ENCODE measurements at regions not wholly inside any gene's neighbourhood (a gene's known extent, or its start where the extent isn't known, plus 50 kb on each side); places are given as distances from the start of the nearest gene placed in this dataset.

GRCh38 chr13:104967376-104967775 is 1568.1 kb downstream of the EFNB2 start (continued):
- TF ChIP-seq SP1 (IDR thresholded peaks at IDR 0.05; ENCODE audit: low read depth), result no peak
- TF ChIP-seq EZH2 (IDR thresholded peaks at IDR 0.05), result no peak

GRCh38 chr13:104962411-104962810 is 1573.1 kb downstream of the EFNB2 start:
- TF ChIP-seq EZH2phosphoT487 (IDR thresholded peaks at IDR 0.05; ENCODE audit: borderline replicate concordance), result no peak
- no peak for TF ChIP-seq SP1 (IDR thresholded peaks at IDR 0.05; ENCODE audit: low read depth)
- no peak for TF ChIP-seq CTCF (IDR thresholded peaks at IDR 0.05 in 2 of 3, conservative IDR thresholded peaks at IDR 0.05 in 1 of 3; ENCODE audit: borderline replicate concordance in 1 of 3, insufficient read depth in 1 of 3, low read depth in 2 of 3, low read length in 2 of 3)
- TF ChIP-seq TCF7L2 (IDR thresholded peaks at IDR 0.05; ENCODE audit: borderline replicate concordance, extremely low read depth, insufficient read depth, insufficient read length), result no peak
- no peak for TF ChIP-seq ZBTB33 (IDR thresholded peaks at IDR 0.05; ENCODE audit: extremely low read depth, insufficient replicate concordance, low read length)
- TF ChIP-seq ATF3 (IDR thresholded peaks at IDR 0.05), result no peak
- TF ChIP-seq ZFX (IDR thresholded peaks at IDR 0.05), result no peak
- no peak overlapping the region for H3K27ac ChIP-seq (ENCODE audit: low read depth, low read length)
- no peaks in the 10 kb centered on the region for H3K27me3 ChIP-seq (ENCODE audit: insufficient read depth, low read length)
- no peaks in the 10 kb centered on the region for H3K9me3 ChIP-seq (ENCODE audit: control insufficient read depth in 1 of 2, insufficient read depth in 1 of 2, low read depth in 1 of 2, low read length in 2 of 2)
- H3K9me2 ChIP-seq (ENCODE audit: insufficient read depth), result no peaks in the 10 kb centered on the region
- no peak overlapping the region for H3K4me3 ChIP-seq (replicated peaks in 1 of 2; ENCODE audit: low read depth in 1 of 2, low read length in 2 of 2)
- ChIA-PET CTCF (no interaction called here), RAD21 (ENCODE audit: low non-redundant PET in 1 of 2, low total read pairs in 2 of 2, uncharacterized antibody in 2 of 2, unreplicated experiment in 2 of 2) (no interaction called here), POLR2A (no interaction called here)
- intact Hi-C loops (cut with micrococcal nuclease), result no loop called here
- H3K36me3 ChIP-seq (ENCODE audit: control insufficient read depth in 1 of 2, insufficient read depth in 2 of 2, low read length in 2 of 2), result no peaks in the 10 kb centered on the region
- no peak for ATAC-seq
- H3K79me2 ChIP-seq (ENCODE audit: insufficient read depth, low read length), result no peaks in the 10 kb centered on the region
- H3K4me1 ChIP-seq (ENCODE audit: control insufficient read depth in 1 of 2, insufficient read depth in 2 of 2, low read length in 2 of 2), result no peaks in the 10 kb centered on the region
- no peak overlapping the region for H2AFZ ChIP-seq (ENCODE audit: low read depth, low read length, poor library complexity, severe bottlenecking)
- no peak overlapping the region for H3K4me2 ChIP-seq (ENCODE audit: low read length)
- no TSS peak for BruUV-seq (replicated peaks)
- H4K20me1 ChIP-seq (ENCODE audit: insufficient read depth), result no peaks in the 10 kb centered on the region
- DNase-seq (ENCODE audit: low read depth, low spot score), result no peak
- H3K9ac ChIP-seq (ENCODE audit: low read length), result no peak overlapping the region

Data from HCT116 (cell line).